Heart left ventricle (tissue), 16 donors: ENCODE measurements at regions not wholly inside any gene's neighbourhood (a gene's known extent, or its start where the extent isn't known, plus 50 kb on each side); places are given as distances from the start of the nearest gene placed in this dataset.

Source experiments
- ATAC-seq, 4 donors: fragments of 200-7000 bp; cut with Tn5 transposase; one replicate each; pipeline ENCODE4 v1.9.1; 2020 to 2022; ENCODE audit warnings: moderate library complexity in 4 of 4, mild to moderate bottlenecking in 3 of 4, moderate number of reproducible peaks in 1 of 4
- DNase-seq, 5 donors: peaks; one replicate each; pipeline ENCODE4 v3.0.0-alpha.2; 2020
- H3K27ac ChIP-seq, 12 donors: fragments of 200-600 bp; sonication (generic) in 4 of 12; one replicate each; pipeline versions ENCODE4 v1.5.0 to v1.8.0; 2016 to 2022; ENCODE audit warnings: mild to moderate bottlenecking in 2 of 12
- H3K27me3 ChIP-seq, 9 donors: fragments of 200-600 bp; sonication (generic) in 2 of 9; one replicate each; pipeline versions ENCODE4 v1.5.1 to v1.8.0; 2016 to 2022; ENCODE audit warnings: mild to moderate bottlenecking in 3 of 9
- H3K36me3 ChIP-seq, 9 donors: fragments of 200-600 bp; sonication (generic) in 2 of 9; one replicate each; pipeline versions ENCODE4 v1.5.0 to v1.8.0; 2018 to 2022; ENCODE audit warnings: mild to moderate bottlenecking in 2 of 9
- H3K4me1 ChIP-seq, 12 donors: fragments of 200-600 bp; sonication (generic) in 4 of 12; one replicate each; pipeline versions ENCODE4 v1.5.0 to v1.8.0; 2016 to 2022; ENCODE audit warnings: mild to moderate bottlenecking in 3 of 12
- H3K4me3 ChIP-seq, 12 donors: fragments of 200-600 bp; sonication (generic) in 4 of 12; one replicate each; pipeline versions ENCODE4 v1.5.0 to v1.8.0; 2017 to 2022; ENCODE audit warnings: mild to moderate bottlenecking in 9 of 12, moderate library complexity in 4 of 12
- H3K9me3 ChIP-seq, 12 donors: fragments of 200-600 bp; sonication (generic) in 4 of 12; one replicate each; pipeline versions ENCODE4 v1.5.0 to v1.8.0; 2016 to 2022; ENCODE audit warnings: mild to moderate bottlenecking in 1 of 12
- CTCF ChIP-seq, 12 donors: fragments of 200-600 bp; sonication (generic) in 4 of 12; IDR thresholded peaks; one replicate each; pipeline versions ENCODE4 v1.5.0 to v1.8.0; 2018 to 2022; ENCODE audit warnings: antibody characterized with exemption in 12 of 12, mild to moderate bottlenecking in 5 of 12
- POLR2A ChIP-seq, 2 donors: fragments of 450-650 bp; IDR thresholded peaks; one replicate each; pipeline ENCODE4 v1.6.1; 2017; ENCODE audit warnings: antibody characterized with exemption in 2 of 2, mild to moderate bottlenecking in 2 of 2, moderate library complexity in 2 of 2
- WGBS, 4 donors: extraction: QIAGEN DNeasy Blood & Tissue Kit in 2 of 4; methylation state at CpG; one replicate each; pipeline versions ENCODE4 v1.1.5 to v1.1.7; 2013 to 2018; 5-methylcytosine and 5-hydroxymethylcytosine counted together
- intact Hi-C, 10 donors: fragments of 100-400 bp; cut with DNase I; formaldehyde crosslinking; loops; one replicate each; pipeline versions ENCODE4 v1.11.1 to v1.14.2; 2022
- donor health status: ischemic (EF 13 %, LVEDD 7.1; RV severe dilation, severe dysfunction).
- donor health status: healthy with polysubstance abuse.
- donor health status: DM: no; HTN: yes; CAD: no.
- donor health status: DM: no; HTN: no; CAD: no.
- donor health status: ischemic (EF 25% LVEDD 6.9; RV normal size, moderate dysfunction).
- donor health status: ischemic (EF 25% LVEDD 5.7; RV mildly dilated, moderate dysfunction).
- donor health status: healthy.
- donor health status: DM: yes; HTN: yes; CAD: no.
- donor health status: ischemic (EF 35%, LVEDD 5.7; RV mildly dilated, moderate dysfunction).
- donor health status: nonischemic (EF 11% LVEDD 7.7; RV severe dilation, severe dysfunction).
- donor health status: DM: yes; HTN: yes; CAD: no.
- donor health status: PGD.
- donor health status: ischemic (EF 29% LVEDD 5.4; RV normal size, mild dysfunction).
- donor health status: nonischemic (EF 23%, LVEDD 6.1; RV moderate dilation, normal function).

GRCh38 chr6:109916759-109917158, 61.4 kb upstream of the GPR6 start:
- H3K27ac ChIP-seq: no peak overlapping the region

DNA sequence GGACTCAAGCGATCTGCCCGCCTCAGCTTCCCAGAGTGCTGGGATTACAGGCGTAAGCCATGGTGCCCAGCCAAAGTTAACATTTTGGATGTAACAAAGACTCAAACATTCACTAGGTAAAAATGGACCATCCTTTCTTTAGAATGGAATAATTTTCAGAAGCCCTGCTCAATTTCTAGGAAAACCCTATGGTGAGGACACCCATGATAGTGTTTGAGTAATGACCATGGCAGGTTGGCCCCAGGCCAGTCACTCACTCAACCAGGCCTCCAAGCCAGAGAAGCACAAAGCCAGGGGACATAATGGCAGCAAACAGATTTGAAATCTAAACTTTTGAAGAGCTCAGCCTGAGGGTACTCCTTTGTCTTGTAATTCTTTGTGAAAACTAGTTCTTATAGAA, 59.9 kb upstream of the GPR6 start:
- 97 to 98% (median 97%) methylated on average over 3 of the region's 3 CpGs for WGBS, 4 donors
- intact Hi-C loops: no loop called here

More at GRCh38 chr6:109916759-109917158, 61.4 kb upstream of the GPR6 start:
- Histone ChIP-seq H3K4me3 (no peak overlapping the region), H3K27me3 (peaks cover 0 to 10% (median 0%) of the 10 kb centered on the region in 9 donors), H3K9me3 (no peaks in the 10 kb centered on the region), H3K36me3 (no peaks in the 10 kb centered on the region), H3K4me1 (no peaks in the 10 kb centered on the region)
- intact Hi-C loops: no loop called here
- 67 to 90% (median 78%) methylated on average over 4 of the region's 4 CpGs for WGBS, 4 donors
- ATAC-seq (no peak), DNase-seq (no peak)
- no peak for TF ChIP-seq CTCF (IDR thresholded peaks at IDR 0.05)
- TF ChIP-seq POLR2A (IDR thresholded peaks at IDR 0.05): no peak

GRCh38 chr6:109920911-109921310, 57.2 kb upstream of the GPR6 start:
- no peak overlapping the region for H3K4me3 ChIP-seq
- DNase-seq (no peak), ATAC-seq (no peak)
- no peaks in the 10 kb centered on the region for H3K9me3 ChIP-seq
- no peaks in the 10 kb centered on the region for H3K36me3 ChIP-seq
- no peak overlapping the region for H3K27ac ChIP-seq
- peaks cover 0 to 20% (median 0%) of the 10 kb centered on the region in 9 donors for H3K27me3 ChIP-seq
- H3K4me1 ChIP-seq: peaks cover 0 to 4% (median 0%) of the 10 kb centered on the region in 12 donors
- 57 to 65% (median 61%) methylated on average over 10 of the region's 10 CpGs for WGBS, 4 donors
- intact Hi-C loops: no loop called here
- TF ChIP-seq POLR2A (IDR thresholded peaks at IDR 0.05) (no peak), CTCF (IDR thresholded peaks at IDR 0.05) (no peak)

More for the DNA sequence above, 59.9 kb upstream of the GPR6 start:
- ATAC-seq (no peak), DNase-seq (no peak)
- TF ChIP-seq CTCF (IDR thresholded peaks at IDR 0.05): no peak
- TF ChIP-seq POLR2A (IDR thresholded peaks at IDR 0.05): no peak
- H3K4me1 ChIP-seq: no peaks in the 10 kb centered on the region
- H3K9me3 ChIP-seq: no peaks in the 10 kb centered on the region
- no peak overlapping the region for H3K4me3 ChIP-seq
- H3K27me3 ChIP-seq: peaks cover 0 to 20% (median 0%) of the 10 kb centered on the region in 9 donors
- no peak overlapping the region for H3K27ac ChIP-seq
- H3K36me3 ChIP-seq: no peaks in the 10 kb centered on the region

- intact Hi-C loops: no loop called here
- Histone ChIP-seq H3K9me3 (no peaks in the 10 kb centered on the region), H3K4me1 (peaks cover 0 to 4% (median 0%) of the 10 kb centered on the region in 12 donors), H3K27ac (no peak overlapping the region), H3K36me3 (no peaks in the 10 kb centered on the region), H3K27me3 (peaks cover 0 to 20% (median 0%) of the 10 kb centered on the region in 9 donors), H3K4me3 (no peak overlapping the region)
- ATAC-seq (no peak), DNase-seq (no peak)
- TF ChIP-seq POLR2A (IDR thresholded peaks at IDR 0.05) (no peak), CTCF (IDR thresholded peaks at IDR 0.05) (no peak)
- 48 to 61% (median 53%) methylated on average over 4 of the region's 4 CpGs for WGBS, 4 donors
Observed at GRCh38 chr6:109922851-109923250, 55.3 kb upstream of the GPR6 start.
